ENCODE measurements at regions not wholly inside any gene's neighbourhood (a gene's known extent, or its start where the extent isn't known, plus 50 kb on each side); places are given as distances from the start of the nearest gene placed in this dataset.

DNA sequence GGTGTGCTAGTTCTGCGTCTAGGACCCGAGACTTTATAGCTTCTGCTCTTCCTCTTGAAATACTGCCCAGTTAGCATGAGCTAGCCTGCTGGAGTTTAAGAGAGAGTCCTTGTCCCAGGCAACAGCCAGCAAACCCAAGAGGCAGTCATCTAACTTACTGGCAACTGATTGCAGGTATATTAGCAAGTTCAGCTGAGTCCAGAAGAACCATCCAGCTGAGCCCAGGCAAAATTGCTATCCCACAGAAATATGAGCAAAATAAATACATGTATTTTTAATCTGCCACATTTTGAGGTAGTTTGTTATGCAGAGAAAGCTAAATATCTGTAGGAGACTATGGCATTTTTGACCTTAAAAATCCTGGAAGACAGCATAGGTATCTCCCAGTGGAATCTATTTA, 174.4 kb upstream of the CMC1 start (continued):
- TF ChIP-seq, protein P1, sequence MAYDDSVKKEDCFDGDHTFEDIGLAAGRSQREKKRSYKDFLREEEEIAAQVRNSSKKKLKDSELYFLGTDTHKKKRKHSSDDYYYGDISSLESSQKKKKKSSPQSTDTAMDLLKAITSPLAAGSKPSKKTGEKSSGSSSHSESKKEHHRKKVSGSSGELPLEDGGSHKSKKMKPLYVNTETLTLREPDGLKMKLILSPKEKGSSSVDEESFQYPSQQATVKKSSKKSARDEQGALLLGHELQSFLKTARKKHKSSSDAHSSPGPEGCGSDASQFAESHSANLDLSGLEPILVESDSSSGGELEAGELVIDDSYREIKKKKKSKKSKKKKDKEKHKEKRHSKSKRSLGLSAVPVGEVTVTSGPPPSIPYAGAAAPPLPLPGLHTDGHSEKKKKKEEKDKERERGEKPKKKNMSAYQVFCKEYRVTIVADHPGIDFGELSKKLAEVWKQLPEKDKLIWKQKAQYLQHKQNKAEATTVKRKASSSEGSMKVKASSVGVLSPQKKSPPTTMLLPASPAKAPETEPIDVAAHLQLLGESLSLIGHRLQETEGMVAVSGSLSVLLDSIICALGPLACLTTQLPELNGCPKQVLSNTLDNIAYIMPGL (CRISPR knock-in tag; IDR thresholded peaks at IDR 0.05): no peak

DNA sequence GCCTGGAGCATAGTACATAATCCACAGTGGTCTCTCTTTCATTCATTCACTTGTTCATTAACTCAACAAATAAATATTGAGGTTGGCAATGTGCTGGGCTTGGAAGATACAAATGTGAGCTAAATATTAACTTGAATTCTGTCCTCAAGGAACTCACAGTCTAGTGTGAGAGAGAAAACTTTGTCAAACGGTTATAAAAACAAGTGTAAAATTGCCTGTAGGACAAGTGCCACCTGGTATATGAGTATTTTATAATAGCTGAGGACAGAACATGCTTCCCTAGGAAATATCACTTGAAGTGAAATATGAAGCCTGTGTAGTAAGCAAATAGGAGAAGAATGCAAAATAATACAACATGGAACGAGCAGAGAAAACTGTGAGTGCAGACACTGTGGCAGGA, 173.1 kb upstream of the CMC1 start:
- BruUV-seq (replicated peaks): no TSS peak
- Histone ChIP-seq H3K4me3 (no peak overlapping the region), H3K4me1 (replicated peaks in 1 of 2; ENCODE audit: control insufficient read depth in 2 of 2, insufficient read depth in 2 of 2, low read length in 2 of 2) (no peaks in the 10 kb centered on the region), H3K4me2 (ENCODE audit: insufficient read depth, low read length) (no peak overlapping the region), H3K27me3 (ENCODE audit: control insufficient read depth in 2 of 2, insufficient read depth in 2 of 2, low read length in 2 of 2) (no peaks in the 10 kb centered on the region), H3K79me2 (ENCODE audit: control insufficient read depth, insufficient read depth, low read length) (no peaks in the 10 kb centered on the region), H3K27ac (ENCODE audit: extremely low read depth, low read depth, low read length) (no peak overlapping the region), H3K9me1 (ENCODE audit: control insufficient read depth, insufficient read depth, low read length) (no peaks in the 10 kb centered on the region), H2AFZ (ENCODE audit: low read depth, low read length) (no peak overlapping the region), H4K20me1 (replicated peaks; ENCODE audit: control insufficient read depth, insufficient read depth, low read length) (no peaks in the 10 kb centered on the region), H3K36me3 (ENCODE audit: control insufficient read depth, insufficient read depth, low read length) (no peaks in the 10 kb centered on the region), H3K9me3 (replicated peaks; ENCODE audit: control insufficient read depth, insufficient read depth, low read depth, low read length) (no peaks in the 10 kb centered on the region; the same call in 1 of the 2 replicates), H3K9ac (ENCODE audit: insufficient read depth in 1 of 2, low read depth in 2 of 2, low read length in 2 of 2) (no peak overlapping the region)
- intact Hi-C loops (cut with micrococcal nuclease): no loop called here
- TF ChIP-seq KAT7 (CRISPR knock-in tag; IDR thresholded peaks at IDR 0.05; ENCODE audit: borderline replicate concordance): no peak
- no peak for TF ChIP-seq KLF10 (CRISPR knock-in tag; IDR thresholded peaks at IDR 0.05)
- no peak for TF ChIP-seq KAT8 (IDR thresholded peaks at IDR 0.05; ENCODE audit: low read depth)
- no peak for TF ChIP-seq DPF2 (IDR thresholded peaks at IDR 0.05)
- TF ChIP-seq RB1 (IDR thresholded peaks at IDR 0.05; ENCODE audit: low read depth): no peak
- TF ChIP-seq CCNT2 (IDR thresholded peaks at IDR 0.05; ENCODE audit: borderline replicate concordance, extremely low read depth, insufficient read length, low read depth, low read length): no peak
- no peak for TF ChIP-seq ELF1 (tag; IDR thresholded peaks at IDR 0.05)
- TF ChIP-seq ZBTB17 (CRISPR knock-in tag; IDR thresholded peaks at IDR 0.05): no peak
- no peak for TF ChIP-seq NR2C1 (IDR thresholded peaks at IDR 0.05)
- TF ChIP-seq NR2C1 (tag; IDR thresholded peaks at IDR 0.05): no peak
- no peak for TF ChIP-seq NFE2L1 (tag; IDR thresholded peaks at IDR 0.05; ENCODE audit: borderline replicate concordance, low read depth)
- ChIA-PET CTCF (ENCODE audit: low intra/inter-chr PET ratio) (no interaction called here), POLR2A (no interaction called here)
- WGBS (ENCODE audit: insufficient coverage, low coverage, missing lambda C conversion rate): 0% methylated on average over 2 of the region's 2 CpGs
- ATAC-seq (no peak), DNase-seq (ENCODE audit: extremely low read depth in 1 of 4, low spot score in 3 of 4) (no peak), FAIRE-seq (no peak)
- in situ Hi-C loops (cut with MboI): no loop called here

All from K562 (cell line).